ENCODE measurements at regions not wholly inside any gene's neighbourhood (a gene's known extent, or its start where the extent isn't known, plus 50 kb on each side); places are given as distances from the start of the nearest gene placed in this dataset. TPM values are rescaled to one million over a fixed set of nuclear protein-coding genes. Genes with fewer than 3 reads are reported as not detected.

Small RNAs in the stretch of these regions (small RNA-seq; reads per million reads assigned to genes)
- gene MIR181A1 (ENCODE audit: low read depth) (1,946 reads per million, percentile 98 among the genes with 10 or more reads in this experiment), gene MIR181B1 (ENCODE audit: low read depth) (193 reads per million, percentile 94 among the genes with 10 or more reads in this experiment), gene RNU6-778P (ENCODE audit: low read depth) (not detected)

Data from mesenchymal stem cell (in vitro differentiated cells and primary cell).